Left ventricle myocardium inferior (tissue), 1 donor: ENCODE measurements at regions not wholly inside any gene's neighbourhood (a gene's known extent, or its start where the extent isn't known, plus 50 kb on each side); places are given as distances from the start of the nearest gene placed in this dataset.

Experiments
- DNase-seq: peaks from one replicate; pipeline ENCODE4 v3.0.0-alpha.2; 2020
- H3K27ac ChIP-seq: fragments of 200-600 bp; replicated peaks from 2 replicates; pipeline ENCODE4 v1.8.0; 2021
- H3K27me3 ChIP-seq: fragments of 200-600 bp; 2 replicates; pipeline ENCODE4 v1.8.0; 2021; ENCODE audit warnings: low read depth
- H3K36me3 ChIP-seq: fragments of 200-600 bp; 2 replicates; pipeline ENCODE4 v1.8.0; 2021
- H3K4me1 ChIP-seq: fragments of 200-600 bp; 2 replicates; pipeline ENCODE4 v1.8.0; 2021
- H3K4me3 ChIP-seq: fragments of 200-600 bp; 2 replicates; pipeline ENCODE4 v1.8.0; 2021; ENCODE audit warnings: mild to moderate bottlenecking, moderate library complexity
- H3K9me3 ChIP-seq: fragments of 200-600 bp; replicated peaks from 2 replicates; pipeline ENCODE4 v1.8.0; 2021
- CTCF ChIP-seq: fragments of 200-600 bp; IDR thresholded peaks from 2 replicates; pipeline ENCODE4 v1.8.0; 2021; ENCODE audit warnings: antibody characterized with exemption, mild to moderate bottlenecking, borderline replicate concordance
- intact Hi-C: fragments of 100-400 bp; cut with micrococcal nuclease; formaldehyde crosslinking; loops from one replicate; pipeline ENCODE4 v1.11.0; 2022
- donor health status: DM: no; HTN: yes; CAD: no; lungs with severe emphysema.

- no peak for TF ChIP-seq CTCF
- H3K27ac ChIP-seq = no peak overlapping the region
- DNase-seq = no peak
Observed at GRCh38 chr20:8073024-8073832, 53.7 kb upstream of the TMX4 start.

GRCh38 chr20:8074931-8075330 is 55.4 kb upstream of the TMX4 start:
- TF ChIP-seq CTCF = no peak
- H3K36me3 ChIP-seq = no peaks in the 10 kb centered on the region
- intact Hi-C loops = no loop called here
- no peak for DNase-seq
- H3K27me3 ChIP-seq = no peaks in the 10 kb centered on the region
- no peak overlapping the region for H3K27ac ChIP-seq
- no peak overlapping the region for H3K4me3 ChIP-seq
- H3K9me3 ChIP-seq = no peaks in the 10 kb centered on the region
- peaks cover 6% of the 10 kb centered on the region for H3K4me1 ChIP-seq

More at GRCh38 chr20:8073024-8073832, 53.7 kb upstream of the TMX4 start:
- no peaks in the 10 kb centered on the region for H3K27me3 ChIP-seq
- no peaks in the 10 kb centered on the region for H3K9me3 ChIP-seq
- no peak overlapping the region for H3K4me3 ChIP-seq
- intact Hi-C loops = no loop called here
- no peaks in the 10 kb centered on the region for H3K36me3 ChIP-seq
- peaks cover 1% of the 10 kb centered on the region for H3K4me1 ChIP-seq

GRCh38 chr20:8076306-8077136 is 55.5 kb upstream of the PLCB1 start:
- H3K36me3 ChIP-seq = no peaks in the 10 kb centered on the region
- no peaks in the 10 kb centered on the region for H3K27me3 ChIP-seq
- intact Hi-C loops = no loop called here
- no peak for DNase-seq
- TF ChIP-seq CTCF = no peak
- H3K9me3 ChIP-seq = no peaks in the 10 kb centered on the region
- peaks cover 6% of the 10 kb centered on the region for H3K4me1 ChIP-seq
- H3K27ac ChIP-seq = no peak overlapping the region
- no peak overlapping the region for H3K4me3 ChIP-seq

GRCh38 chr20:8077137-8077466 is 55.0 kb upstream of the PLCB1 start:
- no peaks in the 10 kb centered on the region for H3K27me3 ChIP-seq
- peaks cover 6% of the 10 kb centered on the region for H3K4me1 ChIP-seq
- intact Hi-C loops = no loop called here
- no peak for TF ChIP-seq CTCF
- no peak overlapping the region for H3K27ac ChIP-seq
- DNase-seq = no peak
- no peak overlapping the region for H3K4me3 ChIP-seq
- no peaks in the 10 kb centered on the region for H3K9me3 ChIP-seq
- H3K36me3 ChIP-seq = no peaks in the 10 kb centered on the region

- H3K27ac ChIP-seq = no peak overlapping the region
- H3K36me3 ChIP-seq = no peaks in the 10 kb centered on the region
- no peaks in the 10 kb centered on the region for H3K27me3 ChIP-seq
- no peak for DNase-seq
- intact Hi-C loops = no loop called here
- no peaks in the 10 kb centered on the region for H3K9me3 ChIP-seq
- no peak overlapping the region for H3K4me3 ChIP-seq
- peaks cover 6% of the 10 kb centered on the region for H3K4me1 ChIP-seq
- no peak for TF ChIP-seq CTCF
Observed at GRCh38 chr20:8078528-8078914, 53.5 kb upstream of the PLCB1 start.
